ENCODE measurements at regions not wholly inside any gene's neighbourhood (a gene's known extent, or its start where the extent isn't known, plus 50 kb on each side); places are given as distances from the start of the nearest gene placed in this dataset.

- DNase-seq, result no peak
These were observed 223.6 kb downstream of the CETN3 start for GRCh38 chr5:90185897-90186468.

- DNase-seq, result no peak
These were observed 224.8 kb downstream of the CETN3 start for GRCh38 chr5:90184764-90185163.

GRCh38 chr5:90182726-90183125 lies 226.8 kb downstream of the CETN3 start:
- DNase-seq, result no peak

GRCh38 chr5:90174236-90174635 lies 235.3 kb downstream of the CETN3 start:
- no peak for DNase-seq

GRCh38 chr5:90173299-90174030 lies 236.1 kb downstream of the CETN3 start:
- no peak for DNase-seq

- no peak for DNase-seq
These were observed 238.1 kb downstream of the CETN3 start for GRCh38 chr5:90171466-90171865.

- DNase-seq, result peak in 1 of 2 experiments; percentile 3
These were observed 239.3 kb downstream of the CETN3 start for GRCh38 chr5:90170261-90170660.

- no peak for DNase-seq
These were observed 240.5 kb downstream of the CETN3 start for GRCh38 chr5:90169078-90169477.

GRCh38 chr5:90168399-90168798 lies 241.2 kb downstream of the CETN3 start:
- no peak for DNase-seq

GRCh38 chr5:90166816-90167215 lies 242.7 kb downstream of the CETN3 start:
- no peak for DNase-seq

GRCh38 chr5:90162324-90162723 lies 247.2 kb downstream of the CETN3 start:
- no peak for DNase-seq

GRCh38 chr5:90161414-90161813 lies 248.1 kb downstream of the CETN3 start:
- peak; percentile 61 to 67 for DNase-seq

GRCh38 chr5:90158131-90158530 lies 251.4 kb downstream of the CETN3 start:
- no peak for DNase-seq

- DNase-seq, result no peak
These were observed 256.5 kb downstream of the CETN3 start for GRCh38 chr5:90153031-90153430.

GRCh38 chr5:90144625-90145327 lies 264.8 kb downstream of the CETN3 start:
- no peak for DNase-seq

- DNase-seq, result peak in 1 of 2 experiments; percentile 21
These were observed 267.0 kb downstream of the CETN3 start for GRCh38 chr5:90142541-90142940.

- no peak for DNase-seq
These were observed 267.6 kb downstream of the CETN3 start for GRCh38 chr5:90141984-90142383.

- no peak for DNase-seq
These were observed 272.5 kb downstream of the CETN3 start for GRCh38 chr5:90136952-90137528.

- no peak for DNase-seq
These were observed 273.7 kb downstream of the CETN3 start for GRCh38 chr5:90135779-90136378.

- DNase-seq, result peak; percentile 9 to 15
These were observed 274.7 kb downstream of the CETN3 start for GRCh38 chr5:90134892-90135291.

- DNase-seq, result no peak
These were observed 275.2 kb downstream of the CETN3 start for GRCh38 chr5:90134381-90134780.

GRCh38 chr5:90133941-90134340 lies 275.6 kb downstream of the CETN3 start:
- no peak for DNase-seq

GRCh38 chr5:90131383-90132133 lies 278.0 kb downstream of the CETN3 start:
- no peak for DNase-seq

All from Kasumi-1 (cell line).